OCI-LY7 (cell line): ENCODE measurements at regions not wholly inside any gene's neighbourhood (a gene's known extent, or its start where the extent isn't known, plus 50 kb on each side); places are given as distances from the start of the nearest gene placed in this dataset.

Experiments used
- EZH2phosphoT487 ChIP-seq: fragments of 200-600 bp; sonication (generic); IDR thresholded peaks from 2 replicates; pipeline ENCODE4 v1.6.1; 2018; ENCODE audit warnings: low read depth, borderline replicate concordance, mild to moderate bottlenecking, mixed run types, antibody characterized with exemption, low read length, moderate library complexity, mixed read lengths
- TF ChIP-seq, protein P1 (sequence below): fragments of 200-600 bp; sonication (generic); conservative IDR thresholded peaks from 2 replicates; pipeline ENCODE4 v1.5.1; 2014; ENCODE audit warnings: mild to moderate bottlenecking, antibody characterized with exemption, low read length, moderate library complexity, mixed read lengths

GRCh38 chr4:92101737-92102172 is 202.0 kb upstream of the GRID2 start:
- TF ChIP-seq, protein P1, sequence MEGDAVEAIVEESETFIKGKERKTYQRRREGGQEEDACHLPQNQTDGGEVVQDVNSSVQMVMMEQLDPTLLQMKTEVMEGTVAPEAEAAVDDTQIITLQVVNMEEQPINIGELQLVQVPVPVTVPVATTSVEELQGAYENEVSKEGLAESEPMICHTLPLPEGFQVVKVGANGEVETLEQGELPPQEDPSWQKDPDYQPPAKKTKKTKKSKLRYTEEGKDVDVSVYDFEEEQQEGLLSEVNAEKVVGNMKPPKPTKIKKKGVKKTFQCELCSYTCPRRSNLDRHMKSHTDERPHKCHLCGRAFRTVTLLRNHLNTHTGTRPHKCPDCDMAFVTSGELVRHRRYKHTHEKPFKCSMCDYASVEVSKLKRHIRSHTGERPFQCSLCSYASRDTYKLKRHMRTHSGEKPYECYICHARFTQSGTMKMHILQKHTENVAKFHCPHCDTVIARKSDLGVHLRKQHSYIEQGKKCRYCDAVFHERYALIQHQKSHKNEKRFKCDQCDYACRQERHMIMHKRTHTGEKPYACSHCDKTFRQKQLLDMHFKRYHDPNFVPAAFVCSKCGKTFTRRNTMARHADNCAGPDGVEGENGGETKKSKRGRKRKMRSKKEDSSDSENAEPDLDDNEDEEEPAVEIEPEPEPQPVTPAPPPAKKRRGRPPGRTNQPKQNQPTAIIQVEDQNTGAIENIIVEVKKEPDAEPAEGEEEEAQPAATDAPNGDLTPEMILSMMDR = no peak
- no peak for TF ChIP-seq EZH2phosphoT487
